PC-3 (cell line): ENCODE measurements at regions not wholly inside any gene's neighbourhood (a gene's known extent, or its start where the extent isn't known, plus 50 kb on each side); places are given as distances from the start of the nearest gene placed in this dataset.

Experiments
- EZH2 ChIP-seq: fragments of 300-600 bp; sonication (generic); IDR thresholded peaks from one replicate; pipeline ENCODE4 v1.6.1; 2017; ENCODE audit warnings: antibody characterized with exemption, mild to moderate bottlenecking, low read length; ENCODE audit not compliant: unreplicated experiment
- EZH2phosphoT487 ChIP-seq: fragments of 300-600 bp; sonication (generic); IDR thresholded peaks from 2 replicates; pipeline ENCODE4 v1.6.1; 2018; ENCODE audit warnings: mild to moderate bottlenecking, antibody characterized with exemption, low read length, borderline replicate concordance
- TF ChIP-seq, protein P1 (sequence below): fragments of 300-600 bp; sonication (generic); conservative IDR thresholded peaks from 2 replicates; pipeline ENCODE4 v1.5.1; 2017; ENCODE audit warnings: antibody characterized with exemption, low read depth, mild to moderate bottlenecking, low read length

GRCh38 chr20:7585126-7585679 is 355.1 kb downstream of the HAO1 start:
- TF ChIP-seq EZH2 (no peak), EZH2phosphoT487 (no peak)
- TF ChIP-seq, protein P1, sequence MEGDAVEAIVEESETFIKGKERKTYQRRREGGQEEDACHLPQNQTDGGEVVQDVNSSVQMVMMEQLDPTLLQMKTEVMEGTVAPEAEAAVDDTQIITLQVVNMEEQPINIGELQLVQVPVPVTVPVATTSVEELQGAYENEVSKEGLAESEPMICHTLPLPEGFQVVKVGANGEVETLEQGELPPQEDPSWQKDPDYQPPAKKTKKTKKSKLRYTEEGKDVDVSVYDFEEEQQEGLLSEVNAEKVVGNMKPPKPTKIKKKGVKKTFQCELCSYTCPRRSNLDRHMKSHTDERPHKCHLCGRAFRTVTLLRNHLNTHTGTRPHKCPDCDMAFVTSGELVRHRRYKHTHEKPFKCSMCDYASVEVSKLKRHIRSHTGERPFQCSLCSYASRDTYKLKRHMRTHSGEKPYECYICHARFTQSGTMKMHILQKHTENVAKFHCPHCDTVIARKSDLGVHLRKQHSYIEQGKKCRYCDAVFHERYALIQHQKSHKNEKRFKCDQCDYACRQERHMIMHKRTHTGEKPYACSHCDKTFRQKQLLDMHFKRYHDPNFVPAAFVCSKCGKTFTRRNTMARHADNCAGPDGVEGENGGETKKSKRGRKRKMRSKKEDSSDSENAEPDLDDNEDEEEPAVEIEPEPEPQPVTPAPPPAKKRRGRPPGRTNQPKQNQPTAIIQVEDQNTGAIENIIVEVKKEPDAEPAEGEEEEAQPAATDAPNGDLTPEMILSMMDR: no peak
